Tibial artery (tissue), 4 donors: ENCODE measurements at regions not wholly inside any gene's neighbourhood (a gene's known extent, or its start where the extent isn't known, plus 50 kb on each side); places are given as distances from the start of the nearest gene placed in this dataset.

Source experiments
- DNase-seq, 2 donors: peaks; one replicate each; pipeline ENCODE4 v3.0.0-alpha.2; 2019
- H3K27ac ChIP-seq, 2 donors: fragments of 200-600 bp; sonication (generic) in 1 of 2; 1 replicate in 1 of 2; 2 replicates in 1 of 2; pipeline ENCODE4 v1.5.1; 2018 to 2019; ENCODE audit warnings: mild to moderate bottlenecking in 1 of 2
- H3K27me3 ChIP-seq, 2 donors: fragments of 200-600 bp; sonication (generic) in 1 of 2; one replicate each; pipeline versions ENCODE4 v1.5.1 to v1.6.0; 2016 to 2019
- H3K36me3 ChIP-seq, 3 donors: fragments of 200-600 bp; sonication (generic) in 2 of 3; one replicate each; pipeline ENCODE4 v1.5.1; 2016 to 2019; ENCODE audit warnings: mild to moderate bottlenecking in 2 of 3
- H3K4me1 ChIP-seq, 4 donors: fragments of 200-600 bp; sonication (generic) in 2 of 4; 1 replicate in 3 of 4; 2 replicates in 1 of 4; pipeline ENCODE4 v1.5.1; 2016 to 2019
- H3K4me3 ChIP-seq, 2 donors: fragments of 200-600 bp; sonication (generic) in 1 of 2; 1 replicate in 1 of 2; 2 replicates in 1 of 2; pipeline ENCODE4 v1.5.1; 2018 to 2019; ENCODE audit warnings: mild to moderate bottlenecking in 2 of 2
- H3K9me3 ChIP-seq, 3 donors: fragments of 200-600 bp; sonication (generic) in 1 of 3; one replicate each; pipeline ENCODE4 v1.5.1; 2016 to 2019
- CTCF ChIP-seq, 2 experiments: fragments of 200-600 bp in 1 of 2; fragments of 450-650 bp in 1 of 2; IDR thresholded peaks; one replicate each; pipeline ENCODE4 v1.5.1; 2017 to 2019; ENCODE audit warnings: antibody characterized with exemption in 2 of 2, mild to moderate bottlenecking in 1 of 2, moderate library complexity in 1 of 2
- intact Hi-C: fragments of 100-400 bp; cut with DNase I; formaldehyde crosslinking; loops from one replicate; pipeline ENCODE4 v1.15.0; 2023; ENCODE audit warnings: low total_unique reads

DNA sequence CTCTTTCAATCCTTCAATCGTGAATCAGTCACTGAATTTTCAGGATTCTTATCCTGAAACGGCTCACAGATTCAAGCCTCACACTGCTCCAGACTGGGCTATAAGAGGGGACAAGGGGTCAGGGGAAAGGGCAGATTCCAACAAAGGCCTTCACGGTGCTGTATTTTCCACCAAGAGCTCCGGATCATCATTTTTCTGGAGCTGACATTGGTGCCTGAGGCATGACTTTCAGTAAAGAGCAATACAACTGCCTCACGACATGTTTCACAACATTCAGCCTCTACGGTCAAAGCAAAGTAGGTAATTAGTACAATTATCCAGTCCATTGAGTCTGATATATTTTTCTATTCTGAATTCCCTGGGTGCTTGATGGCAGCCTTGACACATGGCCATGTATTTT lies 185.0 kb upstream of the PRICKLE2 start:
- Histone ChIP-seq H3K4me3 (no peak overlapping the region), H3K4me1 (no peaks in the 10 kb centered on the region), H3K9me3 (no peaks in the 10 kb centered on the region), H3K27me3 (no peaks in the 10 kb centered on the region), H3K36me3 (no peaks in the 10 kb centered on the region), H3K27ac (no peak overlapping the region)
- DNase-seq: no peak
- intact Hi-C loops: no loop called here
- no peak for TF ChIP-seq CTCF (IDR thresholded peaks at IDR 0.05)

- no peaks in the 10 kb centered on the region for H3K4me1 ChIP-seq
- H3K27me3 ChIP-seq: no peaks in the 10 kb centered on the region
- no peaks in the 10 kb centered on the region for H3K9me3 ChIP-seq
- DNase-seq: no peak
- H3K36me3 ChIP-seq: no peaks in the 10 kb centered on the region
- no peak overlapping the region for H3K27ac ChIP-seq
- no peak for TF ChIP-seq CTCF (IDR thresholded peaks at IDR 0.05)
- no peak overlapping the region for H3K4me3 ChIP-seq
- intact Hi-C loops: no loop called here
These were observed 183.5 kb upstream of the PRICKLE2 start for GRCh38 chr3:64408770-64409169.

DNA sequence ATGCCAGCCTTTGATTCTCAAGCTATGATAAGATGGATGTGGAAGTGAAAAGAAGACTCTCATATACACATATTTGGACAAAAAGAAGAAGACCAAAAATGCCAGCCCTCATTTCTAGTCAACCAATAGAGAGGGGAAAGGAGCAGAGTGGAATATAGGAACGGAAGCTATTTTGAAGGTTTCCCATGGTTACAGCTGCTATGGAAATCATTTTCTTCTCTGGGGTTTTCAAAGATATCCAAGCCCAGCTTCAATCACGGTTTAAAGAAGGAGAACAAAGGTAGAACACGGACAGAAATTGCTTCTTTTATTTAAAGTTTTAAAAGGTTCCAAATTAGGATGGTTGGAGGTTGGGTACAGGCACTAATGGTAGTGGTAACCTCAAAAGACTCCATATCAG lies 181.0 kb upstream of the PRICKLE2 start:
- Histone ChIP-seq H3K27ac (no peak overlapping the region), H3K9me3 (no peaks in the 10 kb centered on the region), H3K27me3 (no peaks in the 10 kb centered on the region), H3K36me3 (no peaks in the 10 kb centered on the region), H3K4me3 (no peak overlapping the region), H3K4me1 (no peaks in the 10 kb centered on the region)
- TF ChIP-seq CTCF (IDR thresholded peaks at IDR 0.05): no peak
- no peak for DNase-seq
- intact Hi-C loops: no loop called here

- no peaks in the 10 kb centered on the region for H3K36me3 ChIP-seq
- H3K9me3 ChIP-seq: no peaks in the 10 kb centered on the region
- no peaks in the 10 kb centered on the region for H3K4me1 ChIP-seq
- intact Hi-C loops: no loop called here
- H3K4me3 ChIP-seq: no peak overlapping the region
- no peak for DNase-seq
- no peak for TF ChIP-seq CTCF (IDR thresholded peaks at IDR 0.05)
- H3K27me3 ChIP-seq: no peaks in the 10 kb centered on the region
- no peak overlapping the region for H3K27ac ChIP-seq
These were observed 180.1 kb upstream of the PRICKLE2 start for GRCh38 chr3:64405211-64405835.

DNA sequence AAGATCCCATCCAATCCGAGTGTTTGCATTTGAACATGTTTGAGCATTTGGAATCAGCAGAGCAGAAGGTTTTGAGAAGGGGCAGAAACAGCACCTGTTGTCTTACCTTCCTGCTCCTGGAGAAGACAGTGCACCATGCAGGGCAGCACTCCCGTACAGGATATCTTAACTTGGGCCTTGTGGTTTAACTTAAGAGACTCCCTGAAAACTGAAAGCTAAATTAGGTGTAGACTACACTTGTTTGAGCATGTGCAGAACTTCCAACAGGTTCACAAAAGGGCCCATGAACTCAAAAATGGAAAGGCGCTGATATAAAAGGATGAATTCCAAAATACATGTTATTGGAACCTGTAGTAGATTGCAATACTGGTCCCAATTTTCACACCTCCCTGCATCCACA lies 175.4 kb upstream of the PRICKLE2 start:
- H3K4me1 ChIP-seq: no peaks in the 10 kb centered on the region
- H3K4me3 ChIP-seq: no peak overlapping the region
- H3K27me3 ChIP-seq: no peaks in the 10 kb centered on the region
- no peak overlapping the region for H3K27ac ChIP-seq
- TF ChIP-seq CTCF (IDR thresholded peaks at IDR 0.05): no peak
- no peaks in the 10 kb centered on the region for H3K36me3 ChIP-seq
- intact Hi-C loops: no loop called here
- no peaks in the 10 kb centered on the region for H3K9me3 ChIP-seq
- no peak for DNase-seq
